ENCODE measurements at regions not wholly inside any gene's neighbourhood (a gene's known extent, or its start where the extent isn't known, plus 50 kb on each side); places are given as distances from the start of the nearest gene placed in this dataset.
"Not testable (repeated sequence)": the region's sequence is repeated elsewhere in the genome, so short reads cannot be mapped to it uniquely, and the experiment has no call there.

DNA sequence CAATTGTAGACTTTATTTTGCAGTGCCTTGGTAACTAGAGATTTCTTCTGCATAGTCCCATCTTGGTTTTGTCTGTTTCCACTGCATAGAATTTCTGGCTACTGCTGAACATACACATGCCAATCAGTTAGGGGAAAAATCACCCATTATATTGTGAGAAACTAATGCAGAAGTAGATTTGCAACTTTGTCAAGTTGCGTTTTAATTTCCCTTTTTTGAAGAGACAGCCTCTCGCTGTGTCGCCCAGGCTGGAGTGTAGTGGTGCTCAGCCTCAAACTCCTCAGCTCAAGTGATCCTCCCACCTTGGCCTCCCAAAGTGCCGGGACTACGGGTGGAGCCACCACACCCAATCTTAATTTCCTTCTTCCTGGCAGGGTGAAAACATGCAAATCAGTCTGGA is 83.1 kb upstream of the WSB1 start:
- H3K27me3 ChIP-seq (ENCODE audit: insufficient read depth, low read length); H3K4me3 ChIP-seq (ENCODE audit: low read length in 2 of 2); H3K4me3 Mint-ChIP-seq; DNase-seq; POLR2A ChIA-PET (ENCODE audit: partially characterized antibody); intact Hi-C loops (cut with micrococcal nuclease); H3K36me3 Mint-ChIP-seq; H3K4me1 ChIP-seq (ENCODE audit: insufficient read depth, low read length); H3K27me3 Mint-ChIP-seq; CTCF ChIA-PET (ENCODE audit: partially characterized antibody); H3K9me3 ChIP-seq (ENCODE audit: control insufficient read depth in 1 of 2, low read length in 2 of 2); H3K27ac ChIP-seq (ENCODE audit: low read depth, low read length); H3K27ac Mint-ChIP-seq; H3K4me1 Mint-ChIP-seq; H3K36me3 ChIP-seq (ENCODE audit: insufficient read depth, low read length): not testable (repeated sequence)
- peaks cover 0 to 15% (median 3%) of the 10 kb centered on the region in 8 donors for H3K9me3 Mint-ChIP-seq

GRCh38 chr17:27216836-27217235 is 77.1 kb upstream of the WSB1 start:
- Histone ChIP-seq H3K9me3 (ENCODE audit: control insufficient read depth in 1 of 2, low read length in 2 of 2) (no peaks in the 10 kb centered on the region), H3K27ac (ENCODE audit: low read depth, low read length) (no peak overlapping the region), H3K4me3 (ENCODE audit: low read length in 2 of 2) (no peak overlapping the region), H3K4me1 (ENCODE audit: insufficient read depth, low read length) (peaks cover 21% of the 10 kb centered on the region), H3K36me3 (ENCODE audit: insufficient read depth, low read length) (no peaks in the 10 kb centered on the region), H3K27me3 (ENCODE audit: insufficient read depth, low read length) (no peaks in the 10 kb centered on the region)
- Mint-ChIP-seq H3K4me1 (peaks cover 10 to 23% (median 16%) of the 10 kb centered on the region in 4 donors), H3K27ac (no peak overlapping the region), H3K4me3 (no peak overlapping the region), H3K36me3 (no peaks in the 10 kb centered on the region), H3K9me3 (peaks cover 0 to 7% (median under 1%) of the 10 kb centered on the region in 8 donors), H3K27me3 (peaks cover 0 to 5% of the 10 kb centered on the region in 2 donors)
- ChIA-PET CTCF (ENCODE audit: partially characterized antibody) (no interaction called here), POLR2A (ENCODE audit: partially characterized antibody) (no interaction called here)
- intact Hi-C loops (cut with micrococcal nuclease), result no loop called here
- no peak for DNase-seq

DNA sequence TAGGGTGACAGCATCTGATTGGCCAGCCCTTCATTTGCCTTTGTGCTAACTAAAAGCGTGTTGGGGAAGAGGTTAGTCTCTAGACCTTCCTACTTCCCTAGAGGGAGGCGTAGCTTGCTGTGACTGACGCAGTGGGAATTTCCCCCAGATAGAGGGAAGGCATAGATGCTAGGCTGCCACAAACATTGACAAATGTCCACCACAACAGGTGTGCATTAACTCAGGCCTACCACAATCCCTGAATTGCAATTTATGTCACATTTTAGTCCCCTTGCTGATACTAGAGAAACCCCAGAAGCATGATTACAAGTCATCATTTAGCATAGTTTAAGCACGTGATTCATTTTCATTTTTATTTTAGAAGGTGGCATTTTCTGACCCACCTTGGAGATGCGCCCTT is 76.3 kb upstream of the WSB1 start:
- peak in 2 of 5 donors; percentile 16 to 47 for DNase-seq
- no peak overlapping the region for H3K27ac ChIP-seq (ENCODE audit: low read depth, low read length)
- POLR2A ChIA-PET (ENCODE audit: partially characterized antibody), result interaction anchor here (1.7 kb wide), 1 partner anchor 77 kb away, joined by 9 read pairs; the partner anchor contains the start of gene WSB1

DNA sequence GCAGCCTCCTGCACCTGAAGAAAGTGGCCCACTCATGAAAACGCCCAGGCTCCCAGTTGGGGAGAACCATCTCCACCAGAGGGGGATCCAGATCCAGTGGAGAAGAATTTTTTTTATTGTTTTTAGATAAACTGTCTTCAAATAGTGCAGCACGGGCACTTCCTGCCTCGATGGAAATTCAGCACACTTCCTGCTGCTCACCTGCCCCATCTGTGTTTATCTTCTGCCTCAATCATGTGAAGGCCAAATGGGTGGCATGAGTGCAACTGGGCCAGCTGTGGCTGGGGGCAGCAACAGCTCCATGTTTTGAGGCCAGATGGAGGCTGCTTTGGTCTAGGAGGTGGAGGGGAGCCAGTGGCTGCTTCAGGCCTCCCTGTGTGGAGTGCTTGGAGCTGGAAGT is 75.9 kb upstream of the WSB1 start:
- peaks cover 10 to 23% (median 16%) of the 10 kb centered on the region in 4 donors for H3K4me1 Mint-ChIP-seq
- no peaks in the 10 kb centered on the region for H3K36me3 Mint-ChIP-seq
- ChIA-PET POLR2A (ENCODE audit: partially characterized antibody) (interaction anchor here (1.7 kb wide), 1 partner anchor 76 kb away, joined by 9 read pairs; the partner anchor contains the start of gene WSB1), CTCF (ENCODE audit: partially characterized antibody) (interaction anchor here (1.2 to 2.7 kb wide), 5 partner anchors 10 to 115 kb away, joined by 3 to 14 read pairs (median 4); no protein-coding TSS in a partner anchor)
- H3K4me3 Mint-ChIP-seq, result peak overlapping the region in 1 of 8 donors; percentile 43
- no peak overlapping the region for H3K4me3 ChIP-seq (ENCODE audit: low read length in 2 of 2)
- H3K27ac Mint-ChIP-seq, result peak overlapping the region in 1 of 7 donors; percentile 16
- DNase-seq, result no peak
- peaks cover 21% of the 10 kb centered on the region for H3K4me1 ChIP-seq (ENCODE audit: insufficient read depth, low read length)
- H3K27me3 Mint-ChIP-seq, result peaks cover 0 to 5% of the 10 kb centered on the region in 2 donors
- peaks cover 0 to 7% (median under 1%) of the 10 kb centered on the region in 8 donors for H3K9me3 Mint-ChIP-seq
- intact Hi-C loops (cut with micrococcal nuclease), result no loop called here
- no peak overlapping the region for H3K27ac ChIP-seq (ENCODE audit: low read depth, low read length)
- no peaks in the 10 kb centered on the region for H3K9me3 ChIP-seq (ENCODE audit: control insufficient read depth in 1 of 2, low read length in 2 of 2)
- no peaks in the 10 kb centered on the region for H3K27me3 ChIP-seq (ENCODE audit: insufficient read depth, low read length)
- H3K36me3 ChIP-seq (ENCODE audit: insufficient read depth, low read length), result no peaks in the 10 kb centered on the region

More for the DNA sequence above, 76.3 kb upstream of the WSB1 start:
- CTCF ChIA-PET (ENCODE audit: partially characterized antibody), result interaction anchor here (1.2 to 2.7 kb wide), 3 partner anchors 18 to 116 kb away, joined by 3 to 14 read pairs (median 4); no protein-coding TSS in a partner anchor
- Histone ChIP-seq H3K4me1 (ENCODE audit: insufficient read depth, low read length) (peaks cover 21% of the 10 kb centered on the region), H3K36me3 (ENCODE audit: insufficient read depth, low read length) (no peaks in the 10 kb centered on the region), H3K27me3 (ENCODE audit: insufficient read depth, low read length) (no peaks in the 10 kb centered on the region), H3K4me3 (ENCODE audit: low read length in 2 of 2) (no peak overlapping the region), H3K9me3 (ENCODE audit: control insufficient read depth in 1 of 2, low read length in 2 of 2) (no peaks in the 10 kb centered on the region)
- Mint-ChIP-seq H3K27ac (peak overlapping the region in 2 of 7 donors; percentile 16 to 39), H3K4me1 (peaks cover 10 to 23% (median 16%) of the 10 kb centered on the region in 4 donors), H3K9me3 (peaks cover 0 to 7% (median under 1%) of the 10 kb centered on the region in 8 donors), H3K27me3 (peaks cover 0 to 5% of the 10 kb centered on the region in 2 donors), H3K36me3 (no peaks in the 10 kb centered on the region), H3K4me3 (peak overlapping the region in 1 of 8 donors; percentile 43)
- intact Hi-C loops (cut with micrococcal nuclease), result no loop called here

DNA sequence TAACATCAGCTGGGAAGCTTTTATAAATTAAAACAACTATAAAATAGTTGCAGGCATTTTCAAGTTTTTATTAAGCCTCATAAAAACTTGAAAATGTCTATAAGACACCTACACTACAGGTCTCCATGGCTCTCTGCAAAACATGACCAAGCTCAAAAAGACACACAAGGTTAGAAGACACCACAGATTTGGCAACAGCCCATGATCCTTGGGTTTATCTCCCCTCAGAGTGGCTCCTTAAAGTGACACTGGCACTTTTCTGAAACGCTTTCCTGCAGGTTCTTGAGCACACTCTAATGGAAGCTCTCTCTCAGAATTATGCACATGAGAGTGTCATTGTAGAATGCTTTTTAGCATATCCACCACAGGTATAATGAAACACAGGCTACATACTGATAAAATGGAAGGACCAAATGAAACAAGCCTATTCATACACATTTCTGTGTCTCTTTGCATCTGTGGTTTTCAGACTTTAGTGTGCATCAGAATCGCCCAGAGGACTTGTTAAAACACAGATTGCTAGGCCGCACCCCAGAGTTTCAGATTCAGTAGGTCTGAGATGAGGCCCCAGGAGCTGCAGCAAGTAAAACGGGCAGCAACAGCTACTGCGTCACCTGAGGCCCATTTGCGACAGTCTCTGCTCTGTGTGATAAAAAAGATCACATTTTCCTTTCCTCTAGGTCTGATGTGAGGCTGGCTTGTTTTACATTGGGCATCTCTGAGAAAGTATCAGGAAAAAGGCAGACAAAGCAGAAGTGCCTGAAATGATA is 75.0 kb upstream of the WSB1 start:
- H3K36me3 ChIP-seq (ENCODE audit: insufficient read depth, low read length), result no peaks in the 10 kb centered on the region
- POLR2A ChIA-PET (ENCODE audit: partially characterized antibody), result interaction anchor here (1.7 kb wide), 1 partner anchor 75 kb away, joined by 9 read pairs; the partner anchor contains the start of gene WSB1
- peak overlapping the region in 3 of 7 donors; percentile 3 to 35 (median 21) for H3K27ac Mint-ChIP-seq
- CTCF ChIA-PET (ENCODE audit: partially characterized antibody), result interaction anchor here (1.0 to 2.7 kb wide), 6 partner anchors 9 to 114 kb away, joined by 3 to 14 read pairs (median 4); no protein-coding TSS in a partner anchor
- no peak overlapping the region for H3K27ac ChIP-seq (ENCODE audit: low read depth, low read length)
- H3K9me3 ChIP-seq (ENCODE audit: control insufficient read depth in 1 of 2, low read length in 2 of 2), result no peaks in the 10 kb centered on the region
- H3K27me3 Mint-ChIP-seq, result peaks cover 0 to 5% of the 10 kb centered on the region in 2 donors
- H3K9me3 Mint-ChIP-seq, result peaks cover 0 to 7% (median 0%) of the 10 kb centered on the region in 8 donors
- peaks cover 21% of the 10 kb centered on the region for H3K4me1 ChIP-seq (ENCODE audit: insufficient read depth, low read length)
- peak overlapping the region in 2 of 8 donors; percentile 26 to 45 for H3K4me3 Mint-ChIP-seq
- no peak overlapping the region for H3K4me3 ChIP-seq (ENCODE audit: low read length in 2 of 2)
- H3K27me3 ChIP-seq (ENCODE audit: insufficient read depth, low read length), result no peaks in the 10 kb centered on the region
- DNase-seq, result no peak
- H3K4me1 Mint-ChIP-seq, result peaks cover 10 to 23% (median 16%) of the 10 kb centered on the region in 4 donors
- intact Hi-C loops (cut with micrococcal nuclease), result no loop called here
- H3K36me3 Mint-ChIP-seq, result no peaks in the 10 kb centered on the region

GRCh38 chr17:27222515-27222914 is 71.4 kb upstream of the WSB1 start:
- intact Hi-C loops (cut with micrococcal nuclease), result no loop called here
- H3K4me3 ChIP-seq (ENCODE audit: low read length in 2 of 2), result no peak overlapping the region
- no peak for DNase-seq
- Mint-ChIP-seq H3K9me3 (peaks cover 0 to 10% (median 0%) of the 10 kb centered on the region in 8 donors), H3K27ac (no peak overlapping the region), H3K4me3 (no peak overlapping the region), H3K4me1 (peaks cover 10 to 18% (median 14%) of the 10 kb centered on the region in 4 donors), H3K27me3 (peaks cover 0 to 3% of the 10 kb centered on the region in 2 donors), H3K36me3 (no peaks in the 10 kb centered on the region)
- ChIA-PET CTCF (ENCODE audit: partially characterized antibody) (no interaction called here), POLR2A (ENCODE audit: partially characterized antibody) (no interaction called here)
- H3K4me1 ChIP-seq (ENCODE audit: insufficient read depth, low read length), result peaks cover 19% of the 10 kb centered on the region
- no peaks in the 10 kb centered on the region for H3K9me3 ChIP-seq (ENCODE audit: control insufficient read depth in 1 of 2, low read length in 2 of 2)
- H3K27me3 ChIP-seq (ENCODE audit: insufficient read depth, low read length), result no peaks in the 10 kb centered on the region
- H3K36me3 ChIP-seq (ENCODE audit: insufficient read depth, low read length), result no peaks in the 10 kb centered on the region
- no peak overlapping the region for H3K27ac ChIP-seq (ENCODE audit: low read depth, low read length)

DNA sequence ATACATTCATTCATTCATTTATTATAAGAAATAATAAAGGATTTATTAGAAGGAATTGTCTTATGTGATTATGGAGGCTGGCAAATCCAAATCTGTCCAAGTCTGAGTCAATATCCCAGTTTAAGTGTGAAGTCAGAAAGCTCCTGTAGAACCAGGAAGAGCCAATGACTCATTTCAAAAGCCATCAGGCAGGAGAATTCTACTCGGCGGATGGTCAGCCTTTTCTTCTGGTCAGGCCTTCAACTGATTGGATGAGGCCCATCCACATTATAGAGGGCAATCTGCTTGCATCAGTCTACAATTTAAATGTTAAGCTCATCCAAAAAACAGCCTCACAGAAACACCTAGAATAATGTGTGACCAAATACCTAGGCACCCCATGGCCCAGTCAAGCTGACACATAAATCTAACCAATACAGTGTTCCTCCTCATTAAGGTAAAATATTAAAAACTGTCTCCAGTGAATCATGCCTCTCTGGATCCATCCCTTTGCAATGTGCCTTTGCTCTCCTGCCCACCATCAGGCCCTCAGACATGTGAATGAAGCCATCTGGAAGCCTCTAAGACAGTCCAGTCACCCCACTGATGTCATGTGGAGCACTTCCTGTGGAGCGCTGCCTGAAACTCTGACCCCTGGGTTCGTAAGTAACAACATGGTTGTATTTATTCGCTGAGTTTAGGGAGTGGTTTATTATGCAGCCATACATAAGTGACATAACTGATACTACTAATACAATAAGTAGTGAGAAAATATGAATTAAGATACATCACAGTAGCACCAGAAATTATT is 69.2 kb upstream of the WSB1 start:
- no peak for DNase-seq
- ChIA-PET CTCF (ENCODE audit: partially characterized antibody) (interaction anchor here (1.3 kb wide), 1 partner anchor 12 kb away, joined by 6 read pairs; no protein-coding TSS in a partner anchor), POLR2A (ENCODE audit: partially characterized antibody) (no interaction called here)

More for the DNA sequence above, 69.2 kb upstream of the WSB1 start:
- Mint-ChIP-seq H3K9me3 (peaks cover 0 to 10% (median 0%) of the 10 kb centered on the region in 8 donors), H3K27ac (peak overlapping the region in 1 of 7 donors; percentile 7), H3K27me3 (no peaks in the 10 kb centered on the region), H3K36me3 (no peaks in the 10 kb centered on the region), H3K4me1 (no peaks in the 10 kb centered on the region), H3K4me3 (no peak overlapping the region)
- H3K36me3 ChIP-seq (ENCODE audit: insufficient read depth, low read length), result no peaks in the 10 kb centered on the region
- H3K27me3 ChIP-seq (ENCODE audit: insufficient read depth, low read length), result no peaks in the 10 kb centered on the region
- no peak overlapping the region for H3K27ac ChIP-seq (ENCODE audit: low read depth, low read length)
- H3K4me1 ChIP-seq (ENCODE audit: insufficient read depth, low read length), result no peaks in the 10 kb centered on the region
- H3K9me3 ChIP-seq (ENCODE audit: control insufficient read depth in 1 of 2, low read length in 2 of 2), result no peaks in the 10 kb centered on the region
- no peak overlapping the region for H3K4me3 ChIP-seq (ENCODE audit: low read length in 2 of 2)
- intact Hi-C loops (cut with micrococcal nuclease), result no loop called here

Data from CD4-positive, alpha-beta memory T cell (primary cell).